ENCODE measurements at regions not wholly inside any gene's neighbourhood (a gene's known extent, or its start where the extent isn't known, plus 50 kb on each side); places are given as distances from the start of the nearest gene placed in this dataset.

- H3K4me3 ChIP-seq = no peak overlapping the region
- H3K27me3 ChIP-seq = no peaks in the 10 kb centered on the region
- no peak for DNase-seq
- no peaks in the 10 kb centered on the region for H3K4me1 ChIP-seq
- no peak overlapping the region for H3K27ac ChIP-seq
- H3K36me3 ChIP-seq = no peaks in the 10 kb centered on the region
- intact Hi-C loops (cut with DNase I; ENCODE audit: low total_unique reads) = loop anchor here (10.0 kb wide), 1 partner anchor 118 kb away; the partner anchor contains the start of gene WT1
- H3K9me3 ChIP-seq = no peaks in the 10 kb centered on the region
- TF ChIP-seq CTCF (IDR thresholded peaks at IDR 0.05) (no peak), POLR2A (IDR thresholded peaks at IDR 0.05) (no peak)
Measured at GRCh38 chr11:32316858-32317642, 118.3 kb downstream of the WT1 start.

GRCh38 chr11:32317643-32318042, 117.7 kb downstream of the WT1 start:
- Histone ChIP-seq H3K4me3 (no peak overlapping the region), H3K36me3 (no peaks in the 10 kb centered on the region), H3K27ac (no peak overlapping the region), H3K4me1 (no peaks in the 10 kb centered on the region), H3K9me3 (no peaks in the 10 kb centered on the region), H3K27me3 (no peaks in the 10 kb centered on the region)
- TF ChIP-seq CTCF (IDR thresholded peaks at IDR 0.05) = no peak
- no peak for TF ChIP-seq POLR2A (IDR thresholded peaks at IDR 0.05)
- intact Hi-C loops (cut with DNase I; ENCODE audit: low total_unique reads) = loop anchor here (10.0 kb wide), 1 partner anchor 117 kb away; the partner anchor contains the start of gene WT1
- no peak for DNase-seq

GRCh38 chr11:32318071-32319055, 117.0 kb downstream of the WT1 start:
- Histone ChIP-seq H3K4me3 (no peak overlapping the region), H3K27ac (no peak overlapping the region), H3K36me3 (no peaks in the 10 kb centered on the region), H3K4me1 (no peaks in the 10 kb centered on the region), H3K9me3 (no peaks in the 10 kb centered on the region), H3K27me3 (no peaks in the 10 kb centered on the region)
- intact Hi-C loops (cut with DNase I; ENCODE audit: low total_unique reads) = loop anchor here (10.0 kb wide), 1 partner anchor 116 kb away; the partner anchor contains the start of gene WT1
- no peak for DNase-seq
- TF ChIP-seq POLR2A (IDR thresholded peaks at IDR 0.05) = no peak
- TF ChIP-seq CTCF (IDR thresholded peaks at IDR 0.05) = no peak

- no peak for DNase-seq
- H3K4me3 ChIP-seq = no peak overlapping the region
- no peaks in the 10 kb centered on the region for H3K36me3 ChIP-seq
- H3K9me3 ChIP-seq = no peaks in the 10 kb centered on the region
- intact Hi-C loops (cut with DNase I; ENCODE audit: low total_unique reads) = no loop called here
- no peaks in the 10 kb centered on the region for H3K4me1 ChIP-seq
- H3K27ac ChIP-seq = peak overlapping the region; percentile 65
- TF ChIP-seq CTCF (IDR thresholded peaks at IDR 0.05) (no peak), POLR2A (IDR thresholded peaks at IDR 0.05) (no peak)
- H3K27me3 ChIP-seq = no peaks in the 10 kb centered on the region
Measured at GRCh38 chr11:32323814-32324130, 111.6 kb downstream of the WT1 start.

GRCh38 chr11:32325187-32325586, 110.2 kb downstream of the WT1 start:
- DNase-seq = peak in 1 of 2 donors; percentile 39
- Histone ChIP-seq H3K27me3 (no peaks in the 10 kb centered on the region), H3K9me3 (no peaks in the 10 kb centered on the region), H3K27ac (peak overlapping the region; percentile 65), H3K4me3 (no peak overlapping the region), H3K36me3 (no peaks in the 10 kb centered on the region), H3K4me1 (no peaks in the 10 kb centered on the region)
- no peak for TF ChIP-seq CTCF (IDR thresholded peaks at IDR 0.05)
- intact Hi-C loops (cut with DNase I; ENCODE audit: low total_unique reads) = no loop called here
